ENCODE measurements at regions not wholly inside any gene's neighbourhood (a gene's known extent, or its start where the extent isn't known, plus 50 kb on each side); places are given as distances from the start of the nearest gene placed in this dataset.

DNA sequence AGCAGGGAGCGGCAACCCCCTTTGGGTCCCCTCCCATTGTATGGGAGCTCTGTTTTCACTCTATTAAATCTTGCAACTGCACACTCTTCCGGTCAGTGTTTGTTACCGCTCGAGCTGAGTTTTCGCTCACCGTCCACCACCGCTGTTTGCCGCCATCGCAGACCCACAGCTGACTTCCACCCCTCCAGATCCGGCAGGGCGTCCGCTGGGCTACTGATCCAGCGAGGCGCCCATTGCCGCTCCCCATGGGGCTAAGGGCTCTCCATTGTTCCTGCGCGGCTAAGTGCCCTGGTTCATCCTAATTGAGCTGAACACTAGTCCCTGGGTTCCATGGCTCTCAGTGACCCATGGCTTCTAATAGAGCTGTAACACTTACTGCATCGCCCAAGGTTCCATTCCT lies 115.6 kb upstream of the AUTS2 start:
- no peaks in the 10 kb centered on the region for H3K36me3 ChIP-seq (replicated peaks)
- H3K4me3 ChIP-seq (ENCODE audit: low read depth, low read length): no peak overlapping the region
- H3K27ac ChIP-seq: no peak overlapping the region
- no peak for TF ChIP-seq CTCF (IDR thresholded peaks at IDR 0.05; ENCODE audit: low read depth, low read length, missing control alignments)
- no peak for DNase-seq
- H3K27me3 ChIP-seq (replicated peaks): no peaks in the 10 kb centered on the region
- in situ Hi-C loops (cut with HindIII; ENCODE audit: low pct_ligation_motif_present, low sequenced_read_pairs): no loop called here

- no peaks in the 10 kb centered on the region for H3K36me3 ChIP-seq (replicated peaks)
- DNase-seq: no peak
- no peak for TF ChIP-seq CTCF (IDR thresholded peaks at IDR 0.05; ENCODE audit: low read depth, low read length, missing control alignments)
- H3K27ac ChIP-seq: no peak overlapping the region
- H3K27me3 ChIP-seq (replicated peaks): no peaks in the 10 kb centered on the region
- H3K4me3 ChIP-seq (ENCODE audit: low read depth, low read length): no peak overlapping the region
- in situ Hi-C loops (cut with HindIII; ENCODE audit: low pct_ligation_motif_present, low sequenced_read_pairs): no loop called here
Measured at GRCh38 chr7:69489533-69489932, 108.7 kb upstream of the AUTS2 start.

DNA sequence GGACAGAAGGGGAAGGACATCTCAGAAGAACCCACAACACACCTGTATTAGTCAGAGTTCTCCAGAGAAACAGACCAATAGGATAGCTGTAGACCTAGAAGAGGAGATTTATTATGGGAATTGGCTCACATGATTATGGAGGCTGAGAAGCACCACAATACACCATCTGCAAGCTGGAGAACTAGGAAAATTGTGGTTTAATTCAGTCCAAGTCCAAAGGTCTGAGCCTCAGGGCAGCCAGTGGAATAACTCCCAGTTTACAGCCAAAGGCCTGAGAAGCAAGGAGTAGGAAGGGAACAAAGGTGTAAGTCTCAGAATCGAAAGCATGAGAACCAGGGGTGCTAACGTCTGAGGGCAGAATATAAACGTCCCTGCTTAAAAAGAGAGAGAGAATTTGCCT lies 99.6 kb upstream of the AUTS2 start:
- no peak for DNase-seq
- Histone ChIP-seq H3K27me3 (replicated peaks) (no peaks in the 10 kb centered on the region), H3K36me3 (replicated peaks) (no peaks in the 10 kb centered on the region), H3K27ac (no peak overlapping the region), H3K4me3 (ENCODE audit: low read depth, low read length) (no peak overlapping the region)
- in situ Hi-C loops (cut with HindIII; ENCODE audit: low pct_ligation_motif_present, low sequenced_read_pairs): no loop called here
- TF ChIP-seq CTCF (IDR thresholded peaks at IDR 0.05; ENCODE audit: low read depth, low read length, missing control alignments): no peak

- Histone ChIP-seq H3K4me3 (ENCODE audit: low read depth, low read length) (no peak overlapping the region), H3K27ac (no peak overlapping the region), H3K36me3 (replicated peaks) (no peaks in the 10 kb centered on the region), H3K27me3 (replicated peaks) (no peaks in the 10 kb centered on the region)
- no peak for TF ChIP-seq CTCF (IDR thresholded peaks at IDR 0.05; ENCODE audit: low read depth, low read length, missing control alignments)
- DNase-seq: no peak
- in situ Hi-C loops (cut with HindIII; ENCODE audit: low pct_ligation_motif_present, low sequenced_read_pairs): no loop called here
Measured at GRCh38 chr7:69502358-69502757, 95.9 kb upstream of the AUTS2 start.

DNA sequence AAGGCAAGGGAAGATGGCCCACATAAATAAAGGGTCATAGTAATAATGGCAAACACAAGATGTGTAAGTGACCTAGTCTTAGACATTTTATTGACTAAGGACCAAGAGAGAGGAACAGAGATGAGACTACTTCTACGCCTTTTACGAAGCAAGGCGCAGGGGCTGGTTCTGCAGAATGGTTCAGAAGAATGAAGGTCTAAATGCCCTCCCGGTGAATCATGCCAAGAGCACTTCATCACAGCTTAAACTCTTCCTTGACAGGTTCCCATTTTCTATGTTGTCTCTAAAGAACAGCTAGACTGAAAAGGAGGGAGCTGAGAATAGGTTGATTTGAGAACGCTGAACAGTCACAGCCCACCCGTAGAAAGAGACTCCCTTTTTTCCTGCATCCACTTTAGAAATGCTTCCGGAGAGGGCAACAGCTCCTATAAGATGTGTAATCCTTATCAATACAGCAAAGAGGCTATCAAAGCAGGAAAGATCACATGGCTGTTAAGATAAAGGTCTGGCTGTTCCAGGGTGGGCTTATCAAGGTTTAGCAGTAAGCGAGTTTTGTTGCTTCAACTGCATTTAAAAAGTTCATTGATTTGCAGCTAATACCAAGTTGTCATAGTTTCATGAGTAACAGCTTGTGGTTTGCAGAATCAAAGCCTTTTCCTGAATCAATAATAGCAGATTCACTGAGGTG lies 93.4 kb upstream of the AUTS2 start:
- no peaks in the 10 kb centered on the region for H3K36me3 ChIP-seq (replicated peaks)

More for the DNA sequence above, 93.4 kb upstream of the AUTS2 start:
- Histone ChIP-seq H3K27ac (no peak overlapping the region), H3K27me3 (replicated peaks) (no peaks in the 10 kb centered on the region), H3K4me3 (ENCODE audit: low read depth, low read length) (no peak overlapping the region)
- in situ Hi-C loops (cut with HindIII; ENCODE audit: low pct_ligation_motif_present, low sequenced_read_pairs): no loop called here
- TF ChIP-seq CTCF (IDR thresholded peaks at IDR 0.05; ENCODE audit: low read depth, low read length, missing control alignments): no peak
- DNase-seq: no peak
